ENCODE measurements at regions not wholly inside any gene's neighbourhood (a gene's known extent, or its start where the extent isn't known, plus 50 kb on each side); places are given as distances from the start of the nearest gene placed in this dataset.

DNA sequence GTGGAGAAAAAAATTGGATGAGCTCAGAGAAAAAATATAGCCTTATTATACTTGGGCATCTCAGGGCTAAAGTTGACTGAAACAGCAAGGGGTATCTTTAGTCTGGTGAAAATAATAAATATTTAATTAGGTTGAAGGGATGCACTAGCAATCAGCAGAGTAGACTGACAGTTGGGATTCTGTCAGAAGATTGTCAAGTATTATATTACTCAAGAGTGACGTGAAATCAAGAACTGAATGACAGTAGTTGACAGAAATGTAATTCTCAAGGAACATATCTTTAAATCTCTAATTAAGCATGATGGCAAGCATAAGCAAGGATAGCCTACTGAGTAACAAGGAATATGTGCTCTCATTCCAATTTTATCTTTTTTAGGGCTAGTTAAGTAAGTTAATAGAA is 1301.1 kb downstream of the DSC3 start:
- POLR2A ChIA-PET (ENCODE audit: partially characterized antibody), result no interaction called here
- no peaks in the 10 kb centered on the region for H3K27me3 ChIP-seq (replicated peaks in 1 of 4; ENCODE audit: control insufficient read depth in 3 of 4, extremely low read depth in 1 of 4, insufficient read depth in 3 of 4, low read length in 3 of 4)
- no peaks in the 10 kb centered on the region for H3K9me3 ChIP-seq (ENCODE audit: insufficient read depth in 2 of 2, low read depth in 1 of 2, low read length in 1 of 2)
- FAIRE-seq (no peak), DNase-seq (ENCODE audit: low read depth in 1 of 2, low spot score in 2 of 2) (no peak)
- H4K5ac ChIP-seq (ENCODE audit: insufficient read length, low read depth, low read length), result no peak overlapping the region
- H2AK5ac ChIP-seq (ENCODE audit: low read depth, low read length), result no peak overlapping the region
- TF ChIP-seq GTF2F1 (IDR thresholded peaks at IDR 0.05; ENCODE audit: borderline replicate concordance, low read depth, low read length), result no peak
- TF ChIP-seq, protein P1, sequence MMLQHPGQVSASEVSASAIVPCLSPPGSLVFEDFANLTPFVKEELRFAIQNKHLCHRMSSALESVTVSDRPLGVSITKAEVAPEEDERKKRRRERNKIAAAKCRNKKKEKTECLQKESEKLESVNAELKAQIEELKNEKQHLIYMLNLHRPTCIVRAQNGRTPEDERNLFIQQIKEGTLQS (IDR thresholded peaks at IDR 0.05; ENCODE audit: insufficient read depth, low read depth, low read length), result no peak
- TF ChIP-seq, protein P2, sequence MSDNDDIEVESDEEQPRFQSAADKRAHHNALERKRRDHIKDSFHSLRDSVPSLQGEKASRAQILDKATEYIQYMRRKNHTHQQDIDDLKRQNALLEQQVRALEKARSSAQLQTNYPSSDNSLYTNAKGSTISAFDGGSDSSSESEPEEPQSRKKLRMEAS (IDR thresholded peaks at IDR 0.05), result no peak
- TF ChIP-seq SP1 (IDR thresholded peaks at IDR 0.05; ENCODE audit: low read depth, low read length), result no peak
- TF ChIP-seq EGR1 (IDR thresholded peaks at IDR 0.05; ENCODE audit: borderline replicate concordance, low read depth, low read length), result no peak
- TF ChIP-seq SIX5 (IDR thresholded peaks at IDR 0.05; ENCODE audit: low read depth, low read length), result no peak
- TF ChIP-seq TCF12 (IDR thresholded peaks at IDR 0.05; ENCODE audit: low read depth, low read length), result no peak
- TF ChIP-seq, protein P3, sequence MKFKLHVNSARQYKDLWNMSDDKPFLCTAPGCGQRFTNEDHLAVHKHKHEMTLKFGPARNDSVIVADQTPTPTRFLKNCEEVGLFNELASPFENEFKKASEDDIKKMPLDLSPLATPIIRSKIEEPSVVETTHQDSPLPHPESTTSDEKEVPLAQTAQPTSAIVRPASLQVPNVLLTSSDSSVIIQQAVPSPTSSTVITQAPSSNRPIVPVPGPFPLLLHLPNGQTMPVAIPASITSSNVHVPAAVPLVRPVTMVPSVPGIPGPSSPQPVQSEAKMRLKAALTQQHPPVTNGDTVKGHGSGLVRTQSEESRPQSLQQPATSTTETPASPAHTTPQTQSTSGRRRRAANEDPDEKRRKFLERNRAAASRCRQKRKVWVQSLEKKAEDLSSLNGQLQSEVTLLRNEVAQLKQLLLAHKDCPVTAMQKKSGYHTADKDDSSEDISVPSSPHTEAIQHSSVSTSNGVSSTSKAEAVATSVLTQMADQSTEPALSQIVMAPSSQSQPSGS (IDR thresholded peaks at IDR 0.05; ENCODE audit: low read length), result no peak
- no peak for TF ChIP-seq BCL11A (IDR thresholded peaks at IDR 0.05; ENCODE audit: low read depth in 2 of 2, low read length in 2 of 2)
- no peak for TF ChIP-seq JUN (IDR thresholded peaks at IDR 0.05; ENCODE audit: low read depth, low read length)
- no peak for TF ChIP-seq FOSL1 (IDR thresholded peaks at IDR 0.05; ENCODE audit: insufficient read depth, low read depth, low read length)
- H2BK20ac ChIP-seq (ENCODE audit: low read length), result no peak overlapping the region
- H3K9ac ChIP-seq (replicated peaks in 1 of 4; ENCODE audit: extremely low read depth in 1 of 4, low read depth in 3 of 4, low read length in 3 of 4), result no peak overlapping the region
- H3K79me1 ChIP-seq (ENCODE audit: low read depth, low read length), result no peaks in the 10 kb centered on the region
- H3K27ac ChIP-seq (ENCODE audit: low read depth, low read length), result no peak overlapping the region
- no peak overlapping the region for H3K4me3 ChIP-seq (ENCODE audit: extremely low read depth in 1 of 4, insufficient read depth in 2 of 4, low read depth in 3 of 4, low read length in 4 of 4)
- CTCF ChIA-PET (ENCODE audit: partially characterized antibody), result no interaction called here
- no peak overlapping the region for H3K4me2 ChIP-seq (ENCODE audit: insufficient read depth in 1 of 2, low read depth in 2 of 2, low read length in 2 of 2)
- H2BK15ac ChIP-seq (ENCODE audit: low read length), result no peak overlapping the region
- H3K56ac ChIP-seq (replicated peaks; ENCODE audit: insufficient read length, low read depth, low read length), result no peak overlapping the region
- WGBS, 2 experiments (ENCODE audit: extremely low coverage in 1 of 2, insufficient coverage in 1 of 2, insufficient read length in 1 of 2, insufficient replicate concordance in 2 of 2, low coverage in 1 of 2, low lambda C conversion rate in 2 of 2, missing lambda C conversion rate in 1 of 2), result 88% methylated on average over 1 of the region's 1 CpG; no CpG with 5 or more reads in 1 of the 2 experiments
- H3K23ac ChIP-seq (ENCODE audit: insufficient read length), result no peak overlapping the region
- H2BK5ac ChIP-seq (ENCODE audit: low read depth, low read length), result no peak overlapping the region
- no peak overlapping the region for H4K91ac ChIP-seq (replicated peaks; ENCODE audit: insufficient read length, low read length)
- H3K18ac ChIP-seq (ENCODE audit: extremely low read depth, low read length), result no peak overlapping the region
- H3K4me1 ChIP-seq (replicated peaks in 1 of 4; ENCODE audit: control insufficient read depth in 3 of 4, insufficient read depth in 4 of 4, low read length in 3 of 4), result no peaks in the 10 kb centered on the region
- H3K14ac ChIP-seq (ENCODE audit: insufficient read length), result no peak overlapping the region
- no peak overlapping the region for H3K4ac ChIP-seq (replicated peaks; ENCODE audit: insufficient read length, low read depth, low read length)
- H4K20me1 ChIP-seq (replicated peaks in 1 of 2; ENCODE audit: control insufficient read depth in 1 of 2, insufficient read depth in 2 of 2, low read length in 2 of 2), result no peaks in the 10 kb centered on the region
- H3K36me3 ChIP-seq (ENCODE audit: control insufficient read depth in 2 of 4, insufficient read depth in 4 of 4, low read length in 3 of 4), result no peaks in the 10 kb centered on the region
- no peaks in the 10 kb centered on the region; the same call in 1 of the 2 replicates for H3K23me2 ChIP-seq (ENCODE audit: low read depth, low read length)
- H3K79me2 ChIP-seq (ENCODE audit: control insufficient read depth in 1 of 2, insufficient read depth in 2 of 2, low read length in 2 of 2), result no peaks in the 10 kb centered on the region
- H2AFZ ChIP-seq (ENCODE audit: low read length), result no peak overlapping the region
- H2BK12ac ChIP-seq (ENCODE audit: low read depth, low read length), result no peak overlapping the region
- H2BK120ac ChIP-seq (replicated peaks; ENCODE audit: low read depth, low read length), result no peak overlapping the region
- H4K8ac ChIP-seq (ENCODE audit: extremely low read depth, insufficient read depth, low read length), result no peak overlapping the region
